ENCODE measurements at regions not wholly inside any gene's neighbourhood (a gene's known extent, or its start where the extent isn't known, plus 50 kb on each side); places are given as distances from the start of the nearest gene placed in this dataset.

- TF ChIP-seq POLR2AphosphoS5 (IDR thresholded peaks at IDR 0.05; ENCODE audit: low read depth): no peak
- TF ChIP-seq REST (IDR thresholded peaks at IDR 0.05; ENCODE audit: insufficient replicate concordance, low read depth): no peak
- TF ChIP-seq SPI1 (IDR thresholded peaks at IDR 0.05; ENCODE audit: borderline replicate concordance, low read depth): no peak
- TF ChIP-seq CTCF (IDR thresholded peaks at IDR 0.05; ENCODE audit: insufficient read depth, low read length): no peak
- no peak for TF ChIP-seq GABPA (IDR thresholded peaks at IDR 0.05; ENCODE audit: low read depth)
- no peak for DNase-seq (ENCODE audit: low read depth in 1 of 2, low spot score in 1 of 2)
- H3K27ac ChIP-seq (replicated peaks): no peak overlapping the region
- no peak overlapping the region for H3K4me3 ChIP-seq (replicated peaks; ENCODE audit: insufficient read depth, low read length)
- H3K27me3 ChIP-seq (ENCODE audit: insufficient read depth, poor library complexity, severe bottlenecking): no peaks in the 10 kb centered on the region
Observed at GRCh38 chr6:77403424-77403823, 59.9 kb downstream of the HTR1B start.

GRCh38 chr6:77401231-77401630, 62.1 kb downstream of the HTR1B start:
- no peak for DNase-seq (ENCODE audit: low read depth in 1 of 2, low spot score in 1 of 2)
- H3K27me3 ChIP-seq (ENCODE audit: insufficient read depth, poor library complexity, severe bottlenecking): no peaks in the 10 kb centered on the region
- H3K4me3 ChIP-seq (replicated peaks; ENCODE audit: insufficient read depth, low read length): no peak overlapping the region
- TF ChIP-seq GABPA (IDR thresholded peaks at IDR 0.05; ENCODE audit: low read depth) (no peak), SPI1 (IDR thresholded peaks at IDR 0.05; ENCODE audit: borderline replicate concordance, low read depth) (no peak), REST (IDR thresholded peaks at IDR 0.05; ENCODE audit: insufficient replicate concordance, low read depth) (no peak), POLR2AphosphoS5 (IDR thresholded peaks at IDR 0.05; ENCODE audit: low read depth) (no peak), CTCF (IDR thresholded peaks at IDR 0.05; ENCODE audit: insufficient read depth, low read length) (no peak)
- H3K27ac ChIP-seq (replicated peaks): no peak overlapping the region

GRCh38 chr6:77397561-77397960, 65.7 kb downstream of the HTR1B start:
- DNase-seq (ENCODE audit: low read depth in 1 of 2, low spot score in 1 of 2): no peak
- no peaks in the 10 kb centered on the region for H3K27me3 ChIP-seq (ENCODE audit: insufficient read depth, poor library complexity, severe bottlenecking)
- H3K27ac ChIP-seq (replicated peaks): no peak overlapping the region
- no peak for TF ChIP-seq GABPA (IDR thresholded peaks at IDR 0.05; ENCODE audit: low read depth)
- TF ChIP-seq CTCF (IDR thresholded peaks at IDR 0.05; ENCODE audit: insufficient read depth, low read length): no peak
- TF ChIP-seq REST (IDR thresholded peaks at IDR 0.05; ENCODE audit: insufficient replicate concordance, low read depth): no peak
- TF ChIP-seq SPI1 (IDR thresholded peaks at IDR 0.05; ENCODE audit: borderline replicate concordance, low read depth): no peak
- TF ChIP-seq POLR2AphosphoS5 (IDR thresholded peaks at IDR 0.05; ENCODE audit: low read depth): no peak
- no peak overlapping the region for H3K4me3 ChIP-seq (replicated peaks; ENCODE audit: insufficient read depth, low read length)

Measured in HL-60 (cell line).